ENCODE measurements at regions not wholly inside any gene's neighbourhood (a gene's known extent, or its start where the extent isn't known, plus 50 kb on each side); places are given as distances from the start of the nearest gene placed in this dataset.

DNA sequence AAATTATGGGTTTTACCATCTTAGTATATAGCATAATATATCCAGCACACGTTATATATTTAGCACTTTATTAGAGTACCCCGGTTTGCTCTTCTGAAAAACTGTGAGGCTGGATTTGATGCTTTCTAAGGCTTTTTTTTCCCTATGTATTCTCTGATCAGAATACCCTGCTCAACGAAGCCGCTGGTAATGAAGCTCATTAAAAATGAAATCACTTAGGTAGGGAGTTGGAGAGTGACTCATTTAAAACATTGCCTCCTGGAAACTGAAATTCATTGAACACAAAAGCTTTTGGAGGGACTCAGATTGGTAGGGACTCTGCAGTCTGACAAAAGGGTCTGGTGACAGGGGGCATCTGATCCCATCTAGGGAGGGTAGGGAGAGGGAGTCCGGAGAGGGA, 365.4 kb upstream of the MEX3C start:
- no peak for TF ChIP-seq GABPA (IDR thresholded peaks at IDR 0.05; ENCODE audit: low read depth)
- TF ChIP-seq CTCF (IDR thresholded peaks at IDR 0.05), result no peak
- TF ChIP-seq RCOR1 (IDR thresholded peaks at IDR 0.05; ENCODE audit: low read length), result no peak
- no peak for TF ChIP-seq JUND (IDR thresholded peaks at IDR 0.05)

All from SK-N-SH (cell line).